ENCODE measurements at regions not wholly inside any gene's neighbourhood (a gene's known extent, or its start where the extent isn't known, plus 50 kb on each side); places are given as distances from the start of the nearest gene placed in this dataset.

DNA sequence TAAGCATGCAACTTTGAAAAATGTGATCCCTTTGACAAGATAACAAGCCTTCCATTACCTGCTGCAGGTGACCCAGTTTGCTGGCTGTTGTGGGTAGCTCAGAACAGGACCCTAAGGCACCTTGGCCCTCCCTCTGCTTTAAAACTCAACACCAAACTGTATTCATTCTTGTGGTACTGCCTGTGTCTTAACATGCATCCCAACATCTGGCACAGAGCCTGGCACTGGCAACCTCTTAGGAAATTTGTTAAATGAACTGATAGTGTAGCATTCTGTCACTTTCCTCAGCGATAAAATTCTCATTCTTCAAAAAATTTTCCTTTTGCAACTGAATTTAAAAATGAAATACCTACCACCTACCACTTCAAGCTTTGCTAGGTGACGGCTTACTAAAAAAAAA lies 287.3 kb upstream of the ADAMTS9 start:
- TF ChIP-seq CTCF (IDR thresholded peaks at IDR 0.05 in 2 of 3, conservative IDR thresholded peaks at IDR 0.05 in 1 of 3; ENCODE audit: control insufficient read depth in 2 of 3, extremely low read depth in 1 of 3, insufficient read depth in 1 of 3, low read depth in 3 of 3, low read length in 3 of 3) = no peak
- no peak for TF ChIP-seq SPI1 (IDR thresholded peaks at IDR 0.05; ENCODE audit: borderline replicate concordance, insufficient read depth, low read depth, low read length)
- TF ChIP-seq SMARCA5 (IDR thresholded peaks at IDR 0.05) = no peak
- no peak for TF ChIP-seq RAD21 (IDR thresholded peaks at IDR 0.05; ENCODE audit: insufficient read depth, low read depth, low read length)

Data from GM12878 (cell line).